Mucosa of rectum (tissue), 2 donors: ENCODE measurements at regions not wholly inside any gene's neighbourhood (a gene's known extent, or its start where the extent isn't known, plus 50 kb on each side); places are given as distances from the start of the nearest gene placed in this dataset.

Experiments used
- H3K27ac ChIP-seq, 2 donors: one replicate each; pipeline ENCODE4 v1.7.0; 2013; ENCODE audit warnings: inconsistent platforms in 2 of 2, low read depth in 2 of 2, low read length in 2 of 2
- H3K27me3 ChIP-seq, 2 donors: one replicate each; pipeline ENCODE4 v1.7.0; 2013; ENCODE audit warnings: low read length in 2 of 2; ENCODE audit not compliant: control insufficient read depth in 2 of 2, insufficient read depth in 2 of 2
- H3K36me3 ChIP-seq, 2 donors: one replicate each; pipeline ENCODE4 v1.7.0; 2013; ENCODE audit warnings: low read length in 2 of 2; ENCODE audit not compliant: control insufficient read depth in 2 of 2, insufficient read depth in 2 of 2
- H3K4me1 ChIP-seq, 2 donors: one replicate each; pipeline ENCODE4 v1.7.0; 2013; ENCODE audit warnings: low read length in 2 of 2, mild to moderate bottlenecking in 1 of 2; ENCODE audit not compliant: control insufficient read depth in 2 of 2, insufficient read depth in 2 of 2
- H3K4me3 ChIP-seq, 2 donors: one replicate each; pipeline ENCODE4 v1.7.0; 2013; ENCODE audit warnings: low read length in 2 of 2
- H3K9ac ChIP-seq, 2 donors: one replicate each; pipeline ENCODE4 v1.7.0; 2013; ENCODE audit warnings: low read length in 2 of 2, low read depth in 1 of 2, mild to moderate bottlenecking in 1 of 2
- H3K9me3 ChIP-seq, 2 donors: one replicate each; pipeline ENCODE4 v1.7.0; 2013; ENCODE audit warnings: low read length in 2 of 2; ENCODE audit not compliant: control insufficient read depth in 2 of 2
- donor health status: healthy.
- donor health status: Normal muscosa, but diverticular disease.

- no peaks in the 10 kb centered on the region for H3K27me3 ChIP-seq
- H3K9ac ChIP-seq, result no peak overlapping the region
- no peaks in the 10 kb centered on the region for H3K9me3 ChIP-seq
- no peak overlapping the region for H3K4me3 ChIP-seq
- peaks cover 2 to 10% of the 10 kb centered on the region in 2 donors for H3K4me1 ChIP-seq
- H3K27ac ChIP-seq, result peak overlapping the region in 1 of 2 donors; percentile 21
- H3K36me3 ChIP-seq, result no peaks in the 10 kb centered on the region
Observed at GRCh38 chr4:38241541-38241940, 281.3 kb downstream of the PTTG2 start.

GRCh38 chr4:38242101-38242500, 281.9 kb downstream of the PTTG2 start:
- H3K4me3 ChIP-seq, result no peak overlapping the region
- peaks cover 2 to 10% of the 10 kb centered on the region in 2 donors for H3K4me1 ChIP-seq
- peak overlapping the region in 1 of 2 donors; percentile 21 for H3K27ac ChIP-seq
- no peak overlapping the region for H3K9ac ChIP-seq
- no peaks in the 10 kb centered on the region for H3K9me3 ChIP-seq
- H3K36me3 ChIP-seq, result no peaks in the 10 kb centered on the region
- no peaks in the 10 kb centered on the region for H3K27me3 ChIP-seq

- peaks cover 2 to 10% of the 10 kb centered on the region in 2 donors for H3K4me1 ChIP-seq
- H3K4me3 ChIP-seq, result peak overlapping the region in 1 of 2 donors; percentile 45
- H3K9me3 ChIP-seq, result no peaks in the 10 kb centered on the region
- H3K27me3 ChIP-seq, result no peaks in the 10 kb centered on the region
- H3K36me3 ChIP-seq, result no peaks in the 10 kb centered on the region
- peak overlapping the region in 1 of 2 donors; percentile 75 for H3K27ac ChIP-seq
- peak overlapping the region in 1 of 2 donors; percentile 55 for H3K9ac ChIP-seq
Observed at GRCh38 chr4:38242822-38243387, 282.7 kb downstream of the PTTG2 start.

GRCh38 chr4:38243388-38244053, 283.3 kb downstream of the PTTG2 start:
- Histone ChIP-seq H3K9ac (peak overlapping the region in 1 of 2 donors; percentile 55), H3K4me3 (peak overlapping the region in 1 of 2 donors; percentile 45), H3K27me3 (no peaks in the 10 kb centered on the region), H3K36me3 (no peaks in the 10 kb centered on the region), H3K9me3 (no peaks in the 10 kb centered on the region), H3K4me1 (peaks cover 2 to 10% of the 10 kb centered on the region in 2 donors), H3K27ac (peak overlapping the region in 1 of 2 donors; percentile 75)

- H3K27me3 ChIP-seq, result no peaks in the 10 kb centered on the region
- H3K36me3 ChIP-seq, result no peaks in the 10 kb centered on the region
- H3K4me1 ChIP-seq, result no peaks in the 10 kb centered on the region
- H3K4me3 ChIP-seq, result no peak overlapping the region
- no peak overlapping the region for H3K27ac ChIP-seq
- no peak overlapping the region for H3K9ac ChIP-seq
- peaks cover 0 to 5% of the 10 kb centered on the region in 2 donors for H3K9me3 ChIP-seq
Observed at GRCh38 chr4:38254825-38255224, 294.6 kb downstream of the PTTG2 start.

GRCh38 chr4:38255572-38255971, 295.4 kb downstream of the PTTG2 start:
- H3K27me3 ChIP-seq, result no peaks in the 10 kb centered on the region
- peaks cover 0 to 5% of the 10 kb centered on the region in 2 donors for H3K9me3 ChIP-seq
- no peak overlapping the region for H3K9ac ChIP-seq
- H3K36me3 ChIP-seq, result no peaks in the 10 kb centered on the region
- no peaks in the 10 kb centered on the region for H3K4me1 ChIP-seq
- no peak overlapping the region for H3K27ac ChIP-seq
- no peak overlapping the region for H3K4me3 ChIP-seq

GRCh38 chr4:38266616-38267015, 306.4 kb downstream of the PTTG2 start:
- Histone ChIP-seq H3K4me3 (no peak overlapping the region), H3K9ac (no peak overlapping the region), H3K27ac (peak overlapping the region in 1 of 2 donors; percentile 32), H3K27me3 (no peaks in the 10 kb centered on the region), H3K36me3 (no peaks in the 10 kb centered on the region), H3K4me1 (peaks cover 0 to 14% of the 10 kb centered on the region in 2 donors), H3K9me3 (no peaks in the 10 kb centered on the region)

- H3K4me3 ChIP-seq, result no peak overlapping the region
- peaks cover 0 to 15% of the 10 kb centered on the region in 2 donors for H3K4me1 ChIP-seq
- H3K9me3 ChIP-seq, result no peaks in the 10 kb centered on the region
- no peaks in the 10 kb centered on the region for H3K36me3 ChIP-seq
- no peak overlapping the region for H3K27ac ChIP-seq
- H3K9ac ChIP-seq, result no peak overlapping the region
- no peaks in the 10 kb centered on the region for H3K27me3 ChIP-seq
Observed at GRCh38 chr4:38268108-38268820, 308.1 kb downstream of the PTTG2 start.

GRCh38 chr4:38268837-38269236, 308.6 kb downstream of the PTTG2 start:
- Histone ChIP-seq H3K4me3 (no peak overlapping the region), H3K9me3 (no peaks in the 10 kb centered on the region), H3K27ac (no peak overlapping the region), H3K4me1 (peaks cover 0 to 15% of the 10 kb centered on the region in 2 donors), H3K36me3 (no peaks in the 10 kb centered on the region), H3K9ac (no peak overlapping the region), H3K27me3 (no peaks in the 10 kb centered on the region)

- no peak overlapping the region for H3K27ac ChIP-seq
Observed at GRCh38 chr4:38273407-38273806, 313.2 kb downstream of the PTTG2 start.

More at GRCh38 chr4:38273407-38273806, 313.2 kb downstream of the PTTG2 start:
- H3K4me1 ChIP-seq, result peaks cover 0 to 24% of the 10 kb centered on the region in 2 donors
- no peak overlapping the region for H3K4me3 ChIP-seq
- H3K9me3 ChIP-seq, result no peaks in the 10 kb centered on the region
- no peak overlapping the region for H3K9ac ChIP-seq
- no peaks in the 10 kb centered on the region for H3K27me3 ChIP-seq
- H3K36me3 ChIP-seq, result no peaks in the 10 kb centered on the region
